ENCODE measurements at regions not wholly inside any gene's neighbourhood (a gene's known extent, or its start where the extent isn't known, plus 50 kb on each side); places are given as distances from the start of the nearest gene placed in this dataset.

DNA sequence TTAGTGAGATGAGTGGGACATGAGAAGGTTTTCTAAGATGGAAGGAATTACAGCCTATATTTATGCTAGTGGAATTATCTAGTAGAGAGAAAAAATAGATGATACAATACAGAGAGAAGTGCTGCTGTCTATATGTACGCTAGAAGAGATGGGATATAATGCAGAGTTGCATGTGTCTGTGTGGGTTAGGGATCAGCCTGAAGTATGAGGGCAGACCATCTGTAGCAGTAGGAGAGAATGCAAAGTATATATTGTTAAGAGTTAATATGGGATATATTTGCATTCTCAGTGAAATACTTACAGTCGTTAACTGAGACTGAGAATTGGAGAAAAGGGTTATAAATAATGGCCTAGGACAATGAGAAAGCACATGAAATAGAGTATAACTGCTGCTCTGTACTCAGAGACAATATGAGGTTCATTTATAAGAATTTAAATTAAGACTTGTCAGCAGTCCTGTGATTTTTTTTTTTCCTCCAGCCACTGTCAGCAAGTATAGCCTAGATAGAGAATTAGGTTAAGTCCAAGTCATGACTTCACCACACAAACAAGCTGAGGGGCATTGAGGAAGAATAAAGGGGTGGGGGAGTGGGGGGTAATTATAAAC, 77.8 kb downstream of the SLITRK1 start:
- no peak for TF ChIP-seq POLR2A (IDR thresholded peaks at IDR 0.05)
- TF ChIP-seq, protein P1, sequence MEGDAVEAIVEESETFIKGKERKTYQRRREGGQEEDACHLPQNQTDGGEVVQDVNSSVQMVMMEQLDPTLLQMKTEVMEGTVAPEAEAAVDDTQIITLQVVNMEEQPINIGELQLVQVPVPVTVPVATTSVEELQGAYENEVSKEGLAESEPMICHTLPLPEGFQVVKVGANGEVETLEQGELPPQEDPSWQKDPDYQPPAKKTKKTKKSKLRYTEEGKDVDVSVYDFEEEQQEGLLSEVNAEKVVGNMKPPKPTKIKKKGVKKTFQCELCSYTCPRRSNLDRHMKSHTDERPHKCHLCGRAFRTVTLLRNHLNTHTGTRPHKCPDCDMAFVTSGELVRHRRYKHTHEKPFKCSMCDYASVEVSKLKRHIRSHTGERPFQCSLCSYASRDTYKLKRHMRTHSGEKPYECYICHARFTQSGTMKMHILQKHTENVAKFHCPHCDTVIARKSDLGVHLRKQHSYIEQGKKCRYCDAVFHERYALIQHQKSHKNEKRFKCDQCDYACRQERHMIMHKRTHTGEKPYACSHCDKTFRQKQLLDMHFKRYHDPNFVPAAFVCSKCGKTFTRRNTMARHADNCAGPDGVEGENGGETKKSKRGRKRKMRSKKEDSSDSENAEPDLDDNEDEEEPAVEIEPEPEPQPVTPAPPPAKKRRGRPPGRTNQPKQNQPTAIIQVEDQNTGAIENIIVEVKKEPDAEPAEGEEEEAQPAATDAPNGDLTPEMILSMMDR (IDR thresholded peaks at IDR 0.05) = no peak
- Histone ChIP-seq H3K4me3 (no peak overlapping the region), H3K4me1 (replicated peaks in 1 of 2) (no peaks in the 10 kb centered on the region), H3K27me3 (no peaks in the 10 kb centered on the region), H3K9me3 (replicated peaks in 1 of 3) (no peaks in the 10 kb centered on the region), H3K27ac (no peak overlapping the region), H3K36me3 (replicated peaks in 1 of 2) (no peaks in the 10 kb centered on the region)
- intact Hi-C loops (cut with DNase I) = no loop called here
- DNase-seq = no peak
- WGBS, 4 donors = 72 to 79% (median 76%) methylated on average over 2 of the region's 2 CpGs

DNA sequence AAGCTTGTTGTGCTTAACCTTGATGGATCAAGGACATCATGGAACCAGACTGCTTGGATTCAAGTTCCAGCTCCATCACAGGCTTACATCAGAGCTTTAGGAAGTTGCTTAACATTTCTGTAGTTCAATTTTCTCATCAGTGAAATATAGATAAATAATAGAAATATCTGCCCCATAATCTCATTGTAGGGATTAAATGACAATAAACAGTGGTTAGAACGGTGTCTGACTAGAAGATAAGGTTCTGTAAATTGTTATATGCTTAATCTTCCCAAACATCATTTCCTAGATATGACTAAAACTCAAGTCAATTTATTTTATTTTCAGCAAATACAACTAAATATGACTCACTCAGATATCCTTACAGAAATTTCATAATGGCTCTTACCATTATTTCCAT, 83.5 kb downstream of the SLITRK1 start:
- no peak overlapping the region for H3K4me3 ChIP-seq
- no peaks in the 10 kb centered on the region for H3K27me3 ChIP-seq
- DNase-seq = no peak
- WGBS, 4 donors = 55 to 78% (median 76%) methylated on average over 1 of the region's 1 CpG
- no peaks in the 10 kb centered on the region for H3K4me1 ChIP-seq (replicated peaks in 1 of 2)
- H3K27ac ChIP-seq = no peak overlapping the region
- no peak for TF ChIP-seq POLR2A (IDR thresholded peaks at IDR 0.05)
- H3K9me3 ChIP-seq (replicated peaks in 1 of 3) = no peaks in the 10 kb centered on the region
- H3K36me3 ChIP-seq (replicated peaks in 1 of 2) = no peaks in the 10 kb centered on the region
- intact Hi-C loops (cut with DNase I) = no loop called here

DNA sequence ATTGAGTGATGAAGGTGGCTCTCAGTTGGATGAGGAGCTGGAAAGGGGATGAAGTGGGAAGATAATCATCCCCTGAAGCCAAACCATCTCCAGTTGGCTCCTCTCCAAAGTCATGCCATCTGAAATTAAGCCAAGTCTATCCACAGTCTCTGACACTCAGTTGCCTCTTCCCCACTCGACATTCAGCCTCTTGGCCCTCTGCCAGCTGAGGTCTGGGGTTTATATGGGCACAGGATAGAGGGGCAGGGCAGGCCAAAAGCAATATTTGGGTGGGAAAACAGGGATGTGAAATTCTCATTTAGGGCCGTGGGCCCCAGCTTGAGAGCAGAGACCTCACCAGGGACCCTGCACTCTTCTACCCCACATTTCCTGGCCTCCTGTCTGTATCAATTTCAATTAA, 85.9 kb downstream of the SLITRK1 start:
- peak in 1 of 7 donors; percentile 22 for DNase-seq
- 57 to 77% (median 69%) methylated on average over 2 of the region's 2 CpGs for WGBS, 4 donors
- intact Hi-C loops (cut with DNase I) = no loop called here

DNA sequence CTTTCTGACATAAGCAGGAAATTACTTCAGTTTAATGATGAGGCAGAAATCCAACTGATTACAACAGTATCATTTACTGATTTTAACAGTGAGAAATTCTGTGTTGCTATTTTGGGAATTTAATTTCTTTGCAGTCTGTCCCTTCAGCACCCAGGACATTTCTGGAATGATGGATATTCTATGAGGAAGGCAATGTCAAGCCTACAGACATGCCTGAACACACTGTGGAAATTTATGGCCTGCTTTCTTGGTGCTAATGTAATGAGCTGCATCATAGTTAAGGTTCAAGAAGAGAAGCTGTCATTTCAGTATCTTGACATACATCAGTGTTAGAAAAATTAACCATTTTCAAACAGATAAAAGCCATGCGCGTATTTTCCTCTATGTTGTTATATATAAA, 87.7 kb downstream of the SLITRK1 start:
- 86 to 95% (median 92%) methylated on average over 2 of the region's 2 CpGs for WGBS, 4 donors
- no peak overlapping the region for H3K27ac ChIP-seq
- H3K4me1 ChIP-seq (replicated peaks in 1 of 2) = no peaks in the 10 kb centered on the region
- DNase-seq = no peak
- intact Hi-C loops (cut with DNase I) = no loop called here
- no peak overlapping the region for H3K4me3 ChIP-seq
- H3K9me3 ChIP-seq (replicated peaks in 1 of 3) = no peaks in the 10 kb centered on the region
- TF ChIP-seq, protein P1 (IDR thresholded peaks at IDR 0.05) = no peak
- TF ChIP-seq POLR2A (IDR thresholded peaks at IDR 0.05) = no peak
- no peaks in the 10 kb centered on the region for H3K27me3 ChIP-seq
- H3K36me3 ChIP-seq (replicated peaks in 1 of 2) = no peaks in the 10 kb centered on the region

More for the DNA sequence above, 85.9 kb downstream of the SLITRK1 start:
- no peaks in the 10 kb centered on the region for H3K27me3 ChIP-seq
- TF ChIP-seq, protein P1 (IDR thresholded peaks at IDR 0.05) = no peak
- TF ChIP-seq POLR2A (IDR thresholded peaks at IDR 0.05) = no peak
- H3K4me1 ChIP-seq (replicated peaks in 1 of 2) = no peaks in the 10 kb centered on the region
- H3K4me3 ChIP-seq = no peak overlapping the region
- no peak overlapping the region for H3K27ac ChIP-seq
- no peaks in the 10 kb centered on the region for H3K9me3 ChIP-seq (replicated peaks in 1 of 3)
- no peaks in the 10 kb centered on the region for H3K36me3 ChIP-seq (replicated peaks in 1 of 2)

DNA sequence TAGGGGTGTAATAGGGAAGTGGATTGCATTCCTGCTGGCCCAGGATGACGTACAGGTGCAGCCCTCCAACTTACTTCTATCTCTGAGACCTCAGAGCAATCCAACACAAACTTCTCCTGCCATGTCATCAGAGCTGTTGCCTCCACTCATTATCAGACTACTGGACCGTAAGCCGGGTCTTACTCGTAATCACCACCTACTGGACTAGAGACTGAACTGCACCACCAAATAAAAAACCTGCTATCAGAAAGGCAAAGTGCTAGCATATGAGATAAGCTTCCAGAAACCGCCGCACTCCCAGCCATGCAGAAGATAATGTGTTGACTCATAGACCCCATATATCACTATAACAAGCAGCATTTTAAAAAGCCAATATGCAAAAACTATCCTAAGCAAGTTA, 102.0 kb downstream of the SLITRK1 start:
- no peaks in the 10 kb centered on the region for H3K9me3 ChIP-seq (replicated peaks in 1 of 3)
- H3K27me3 ChIP-seq = no peaks in the 10 kb centered on the region
- no peaks in the 10 kb centered on the region for H3K36me3 ChIP-seq (replicated peaks in 1 of 2)
- no peak overlapping the region for H3K4me3 ChIP-seq
- TF ChIP-seq, protein P1 (IDR thresholded peaks at IDR 0.05) = peak in 1 of 6 experiments; percentile 14
- TF ChIP-seq POLR2A (IDR thresholded peaks at IDR 0.05) = no peak
- H3K4me1 ChIP-seq (replicated peaks in 1 of 2) = no peaks in the 10 kb centered on the region
- intact Hi-C loops (cut with DNase I) = no loop called here
- H3K27ac ChIP-seq = no peak overlapping the region
- DNase-seq = no peak
- 71 to 77% (median 75%) methylated on average over 6 of the region's 6 CpGs for WGBS, 4 donors
